HEK293T (cell line): ENCODE measurements at regions not wholly inside any gene's neighbourhood (a gene's known extent, or its start where the extent isn't known, plus 50 kb on each side); places are given as distances from the start of the nearest gene placed in this dataset.

Source experiments
- ARNT ChIP-seq: fragments of 450-650 bp; IDR thresholded peaks from 2 replicates; pipeline ENCODE4 v1.6.1; 2017; ENCODE audit warnings: mild to moderate bottlenecking
- BHLHE40 ChIP-seq: fragments of 450-650 bp; IDR thresholded peaks from 2 replicates; pipeline ENCODE4 v1.6.1; 2016; ENCODE audit warnings: mild to moderate bottlenecking, moderate library complexity, borderline replicate concordance
- CTBP1 ChIP-seq: fragments of 450-650 bp; IDR thresholded peaks from 2 replicates; pipeline ENCODE4 v1.6.1; 2016; ENCODE audit warnings: borderline replicate concordance
- ELF4 ChIP-seq: fragments of 450-650 bp; IDR thresholded peaks from 2 replicates; pipeline ENCODE4 v1.6.1; 2017; ENCODE audit warnings: antibody characterized with exemption
- FOXA1 ChIP-seq: fragments of 450-650 bp; IDR thresholded peaks from 2 replicates; pipeline ENCODE4 v1.6.1; 2016; ENCODE audit warnings: mild to moderate bottlenecking
- FOXK2 ChIP-seq: fragments of 450-650 bp; IDR thresholded peaks from 2 replicates; pipeline ENCODE4 v1.6.1; 2016; ENCODE audit warnings: mild to moderate bottlenecking
- HDGF ChIP-seq: fragments of 450-650 bp; IDR thresholded peaks from 2 replicates; pipeline ENCODE4 v1.6.1; 2017; ENCODE audit warnings: antibody characterized with exemption, borderline replicate concordance
- LEF1 ChIP-seq: fragments of 450-650 bp; IDR thresholded peaks from 2 replicates; pipeline ENCODE4 v1.6.1; 2017; ENCODE audit warnings: mild to moderate bottlenecking, borderline replicate concordance
- NFRKB ChIP-seq: fragments of 450-650 bp; IDR thresholded peaks from 2 replicates; pipeline ENCODE4 v1.6.1; 2016; ENCODE audit warnings: mild to moderate bottlenecking, moderate library complexity
- SP1 ChIP-seq: fragments of 450-650 bp; IDR thresholded peaks from 2 replicates; pipeline ENCODE4 v1.6.1; 2017
- SUZ12 ChIP-seq: fragments of 450-650 bp; IDR thresholded peaks from 2 replicates; pipeline ENCODE4 v1.6.1; 2016; ENCODE audit warnings: mild to moderate bottlenecking
- TARDBP ChIP-seq: fragments of 450-650 bp; IDR thresholded peaks from 2 replicates; pipeline ENCODE4 v1.6.1; 2016

- TF ChIP-seq SP1 (no peak), NFRKB (no peak), FOXA1 (no peak), SUZ12 (no peak), FOXK2 (no peak), ELF4 (no peak), HDGF (no peak), BHLHE40 (no peak), LEF1 (no peak), CTBP1 (no peak), ARNT (no peak), TARDBP (no peak)
Observed at GRCh38 chr6:139581485-139581865, 207.0 kb upstream of the CITED2 start.
